Right atrium auricular region (tissue), 2 donors: ENCODE measurements at regions not wholly inside any gene's neighbourhood (a gene's known extent, or its start where the extent isn't known, plus 50 kb on each side); places are given as distances from the start of the nearest gene placed in this dataset.

Source experiments
- DNase-seq: peaks from one replicate; pipeline ENCODE4 v3.0.0-alpha.2; 2019; ENCODE audit warnings: low spot score
- H3K27ac ChIP-seq, 2 donors: fragments of 200-600 bp; sonication (generic); 1 replicate in 1 of 2; 2 replicates in 1 of 2; pipeline ENCODE4 v1.5.1; 2016 to 2019
- H3K27me3 ChIP-seq, 2 donors: fragments of 200-600 bp; sonication (generic); one replicate each; pipeline versions ENCODE4 v1.5.1 to v1.6.0; 2017 to 2019
- H3K36me3 ChIP-seq: fragments of 200-600 bp; sonication (generic); one replicate; pipeline ENCODE4 v1.5.1; 2016
- H3K4me1 ChIP-seq, 2 donors: fragments of 200-600 bp; sonication (generic); one replicate each; pipeline versions ENCODE4 v1.5.1 to v1.6.0; 2017 to 2019
- H3K4me3 ChIP-seq, 2 donors: fragments of 200-600 bp; sonication (generic); 1 replicate in 1 of 2; 2 replicates in 1 of 2; pipeline ENCODE4 v1.5.1; 2017 to 2019; ENCODE audit warnings: mild to moderate bottlenecking in 1 of 2, moderate library complexity in 1 of 2
- H3K9me3 ChIP-seq, 2 donors: fragments of 200-600 bp; sonication (generic); one replicate each; pipeline ENCODE4 v1.5.1; 2019
- TF ChIP-seq, protein P1 (sequence below), 2 donors: fragments of 200-600 bp; sonication (generic); IDR thresholded peaks; one replicate each; pipeline ENCODE4 v1.5.1; 2019; ENCODE audit warnings: antibody characterized with exemption in 2 of 2

DNA sequence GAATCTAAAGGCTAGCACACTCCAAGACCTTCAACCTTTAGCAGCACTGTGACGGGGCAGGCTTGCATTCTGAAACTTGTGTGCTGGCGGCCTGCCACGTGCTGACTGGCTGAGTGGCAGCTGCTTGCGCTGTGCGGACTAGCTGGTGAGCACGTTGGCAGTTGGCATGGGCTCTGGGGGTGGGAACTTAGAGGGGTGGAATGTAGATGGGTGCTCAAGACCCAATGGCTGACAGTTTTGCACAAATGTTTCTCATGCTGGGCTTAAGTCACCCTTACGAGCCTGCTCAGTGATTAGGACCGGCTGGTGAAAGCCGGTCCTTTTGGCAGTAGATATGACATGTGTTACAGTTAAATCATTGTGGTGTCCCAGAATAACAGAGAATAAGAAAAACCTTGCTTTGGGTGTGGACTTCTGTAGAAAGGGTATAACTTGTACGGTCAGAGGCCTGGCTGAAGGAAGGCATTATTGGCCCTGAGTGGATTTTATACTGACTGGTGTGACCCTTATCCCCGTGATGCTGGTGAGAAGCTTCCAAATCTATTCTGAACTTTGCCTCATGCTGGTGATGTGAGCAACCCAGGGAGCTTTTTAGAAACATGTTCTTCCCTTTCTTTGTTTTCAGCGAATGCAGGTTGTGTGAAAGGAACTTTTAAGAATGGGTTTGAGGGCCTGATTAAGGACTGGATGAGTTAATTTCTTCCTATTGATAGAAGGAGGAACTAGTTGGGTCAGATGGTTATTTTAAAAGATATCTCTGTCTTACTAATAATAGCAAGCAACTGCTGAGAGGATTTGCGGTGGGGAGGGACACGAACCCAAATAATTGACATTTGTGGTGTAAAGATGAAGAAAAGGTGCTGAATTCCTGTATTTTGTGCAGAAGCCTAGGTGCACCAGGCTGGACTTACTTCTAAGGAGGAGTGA is 107.4 kb upstream of the SLC4A4 start:
- H3K4me3 ChIP-seq: peak overlapping the region in 1 of 2 donors; percentile 20
- TF ChIP-seq, protein P1, sequence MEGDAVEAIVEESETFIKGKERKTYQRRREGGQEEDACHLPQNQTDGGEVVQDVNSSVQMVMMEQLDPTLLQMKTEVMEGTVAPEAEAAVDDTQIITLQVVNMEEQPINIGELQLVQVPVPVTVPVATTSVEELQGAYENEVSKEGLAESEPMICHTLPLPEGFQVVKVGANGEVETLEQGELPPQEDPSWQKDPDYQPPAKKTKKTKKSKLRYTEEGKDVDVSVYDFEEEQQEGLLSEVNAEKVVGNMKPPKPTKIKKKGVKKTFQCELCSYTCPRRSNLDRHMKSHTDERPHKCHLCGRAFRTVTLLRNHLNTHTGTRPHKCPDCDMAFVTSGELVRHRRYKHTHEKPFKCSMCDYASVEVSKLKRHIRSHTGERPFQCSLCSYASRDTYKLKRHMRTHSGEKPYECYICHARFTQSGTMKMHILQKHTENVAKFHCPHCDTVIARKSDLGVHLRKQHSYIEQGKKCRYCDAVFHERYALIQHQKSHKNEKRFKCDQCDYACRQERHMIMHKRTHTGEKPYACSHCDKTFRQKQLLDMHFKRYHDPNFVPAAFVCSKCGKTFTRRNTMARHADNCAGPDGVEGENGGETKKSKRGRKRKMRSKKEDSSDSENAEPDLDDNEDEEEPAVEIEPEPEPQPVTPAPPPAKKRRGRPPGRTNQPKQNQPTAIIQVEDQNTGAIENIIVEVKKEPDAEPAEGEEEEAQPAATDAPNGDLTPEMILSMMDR (IDR thresholded peaks at IDR 0.05): no peak
- H3K9me3 ChIP-seq: no peaks in the 10 kb centered on the region
- H3K36me3 ChIP-seq: no peaks in the 10 kb centered on the region
- DNase-seq: peak; percentile 90
- H3K27me3 ChIP-seq: no peaks in the 10 kb centered on the region
- peaks cover 0 to 41% of the 10 kb centered on the region in 2 donors for H3K4me1 ChIP-seq
- peak overlapping the region; percentile 72 to 82 for H3K27ac ChIP-seq

- TF ChIP-seq, protein P1 (IDR thresholded peaks at IDR 0.05): no peak
- no peaks in the 10 kb centered on the region for H3K9me3 ChIP-seq
Observed at GRCh38 chr4:71232056-71232430, 106.8 kb upstream of the SLC4A4 start.

DNA sequence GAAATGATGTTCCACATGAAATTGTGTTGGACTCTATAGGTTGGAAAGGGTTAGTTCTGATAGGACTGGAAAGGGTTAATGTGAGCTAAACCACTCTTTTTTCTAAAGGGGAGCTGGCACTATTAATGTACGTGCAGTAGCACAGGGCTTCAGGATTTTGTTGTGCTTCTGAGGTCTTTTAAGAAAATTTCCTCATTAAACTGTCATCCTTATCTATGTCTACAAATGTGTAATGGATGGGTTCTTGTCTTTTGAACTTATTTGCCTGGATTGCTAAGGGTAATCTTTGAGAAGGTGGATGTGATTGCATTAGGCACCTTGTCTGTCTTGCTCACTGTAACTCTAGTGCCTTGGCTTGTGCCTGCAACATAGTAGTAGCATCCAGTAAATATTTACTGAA is 106.0 kb upstream of the SLC4A4 start:
- Histone ChIP-seq H3K9me3 (no peaks in the 10 kb centered on the region), H3K4me1 (peaks cover 0 to 41% of the 10 kb centered on the region in 2 donors), H3K36me3 (no peaks in the 10 kb centered on the region), H3K4me3 (no peak overlapping the region), H3K27me3 (no peaks in the 10 kb centered on the region), H3K27ac (peak overlapping the region in 1 of 2 donors; percentile 40)
- no peak for DNase-seq
- TF ChIP-seq, protein P1 (IDR thresholded peaks at IDR 0.05): no peak

More at GRCh38 chr4:71232056-71232430, 106.8 kb upstream of the SLC4A4 start:
- H3K36me3 ChIP-seq: no peaks in the 10 kb centered on the region
- H3K27me3 ChIP-seq: no peaks in the 10 kb centered on the region
- no peak overlapping the region for H3K4me3 ChIP-seq
- peak overlapping the region; percentile 72 to 82 for H3K27ac ChIP-seq
- no peak for DNase-seq
- H3K4me1 ChIP-seq: peaks cover 0 to 41% of the 10 kb centered on the region in 2 donors

GRCh38 chr4:71235311-71236201 is 103.3 kb upstream of the SLC4A4 start:
- DNase-seq: no peak
- no peaks in the 10 kb centered on the region for H3K27me3 ChIP-seq
- no peaks in the 10 kb centered on the region for H3K9me3 ChIP-seq
- TF ChIP-seq, protein P1 (IDR thresholded peaks at IDR 0.05): no peak
- peak overlapping the region; percentile 19 to 31 for H3K4me3 ChIP-seq
- H3K4me1 ChIP-seq: peaks cover 0 to 29% of the 10 kb centered on the region in 2 donors
- H3K36me3 ChIP-seq: no peaks in the 10 kb centered on the region
- H3K27ac ChIP-seq: peak overlapping the region; percentile 40 to 75

GRCh38 chr4:71236226-71236625 is 102.6 kb upstream of the SLC4A4 start:
- Histone ChIP-seq H3K4me1 (peaks cover 0 to 27% of the 10 kb centered on the region in 2 donors), H3K36me3 (no peaks in the 10 kb centered on the region), H3K4me3 (peak overlapping the region; percentile 19 to 31), H3K27me3 (no peaks in the 10 kb centered on the region), H3K27ac (peak overlapping the region; percentile 40 to 75), H3K9me3 (no peaks in the 10 kb centered on the region)
- TF ChIP-seq, protein P1 (IDR thresholded peaks at IDR 0.05): no peak
- DNase-seq: no peak
